Endodermal cell (in vitro differentiated cells): ENCODE measurements at regions not wholly inside any gene's neighbourhood (a gene's known extent, or its start where the extent isn't known, plus 50 kb on each side); places are given as distances from the start of the nearest gene placed in this dataset.

ENCODE experiments used
- DNase-seq: peaks from one replicate; pipeline ENCODE4 v3.0.0-alpha.2; 2017
- H3K27ac ChIP-seq: 2 replicates; pipeline ENCODE4 v1.5.1; 2013; ENCODE audit warnings: mild to moderate bottlenecking, low read depth, low read length, moderate library complexity
- H3K27me3 ChIP-seq: 2 replicates; pipeline ENCODE4 v1.6.1; 2013; ENCODE audit warnings: mild to moderate bottlenecking, low read length, moderate library complexity; ENCODE audit not compliant: insufficient read depth, control insufficient read depth, poor library complexity, severe bottlenecking
- H3K36me3 ChIP-seq: 2 replicates; pipeline ENCODE4 v1.7.0; 2013; ENCODE audit warnings: mild to moderate bottlenecking, low read length, moderate library complexity; ENCODE audit not compliant: control insufficient read depth, insufficient read depth
- H3K4me1 ChIP-seq: one replicate; pipeline ENCODE4 v1.7.0; 2013; ENCODE audit warnings: low read length; ENCODE audit not compliant: control insufficient read depth, insufficient read depth
- H3K4me3 ChIP-seq: 2 replicates; pipeline ENCODE4 v1.5.1; 2013; ENCODE audit warnings: mild to moderate bottlenecking, low read length, moderate library complexity
- H3K9ac ChIP-seq: 2 replicates; pipeline ENCODE4 v1.6.1; 2013; ENCODE audit warnings: mild to moderate bottlenecking, low read length, moderate library complexity; ENCODE audit not compliant: poor library complexity, severe bottlenecking; ENCODE audit errors: extremely low read depth
- H3K9me3 ChIP-seq: 2 replicates; pipeline ENCODE4 v1.6.1; 2013; ENCODE audit warnings: mild to moderate bottlenecking, low read length, moderate library complexity; ENCODE audit not compliant: control insufficient read depth
- H3K27ac Mint-ChIP-seq: 2 replicates; pipeline ENCODE4 v1.8.0; 2020; ENCODE audit warnings: mixed read lengths
- H3K27me3 Mint-ChIP-seq: 2 replicates; pipeline ENCODE4 v1.8.0; 2021; ENCODE audit warnings: mild to moderate bottlenecking, mixed read lengths; ENCODE audit not compliant: insufficient read depth
- H3K36me3 Mint-ChIP-seq: 2 replicates; pipeline ENCODE4 v1.8.0; 2020; ENCODE audit warnings: low read depth, mixed read lengths
- H3K4me1 Mint-ChIP-seq: 2 replicates; pipeline ENCODE4 v1.8.0; 2020; ENCODE audit warnings: mixed read lengths
- H3K4me3 Mint-ChIP-seq: 2 replicates; pipeline ENCODE4 v1.8.0; 2020; ENCODE audit warnings: mild to moderate bottlenecking, moderate library complexity, mixed read lengths
- H3K9me3 Mint-ChIP-seq: 2 replicates; pipeline ENCODE4 v1.8.0; 2020; ENCODE audit warnings: mild to moderate bottlenecking, mixed read lengths
- WGBS, 2 experiments: methylation state at CpG; one replicate each; pipeline versions ENCODE4 v1.1.5 to v1.1.7; 2013; ENCODE audit warnings: missing lambda C conversion rate in 2 of 2, mixed read lengths in 1 of 2; ENCODE audit not compliant: insufficient coverage in 1 of 2, insufficient read length in 1 of 2; 5-methylcytosine and 5-hydroxymethylcytosine counted together
- TF ChIP-seq, protein P1 (sequence below): fragments of 200-600 bp; sonication (generic); conservative IDR thresholded peaks from 2 replicates; pipeline ENCODE4 v1.5.0; 2021; ENCODE audit warnings: antibody characterized with exemption, mild to moderate bottlenecking

DNA sequence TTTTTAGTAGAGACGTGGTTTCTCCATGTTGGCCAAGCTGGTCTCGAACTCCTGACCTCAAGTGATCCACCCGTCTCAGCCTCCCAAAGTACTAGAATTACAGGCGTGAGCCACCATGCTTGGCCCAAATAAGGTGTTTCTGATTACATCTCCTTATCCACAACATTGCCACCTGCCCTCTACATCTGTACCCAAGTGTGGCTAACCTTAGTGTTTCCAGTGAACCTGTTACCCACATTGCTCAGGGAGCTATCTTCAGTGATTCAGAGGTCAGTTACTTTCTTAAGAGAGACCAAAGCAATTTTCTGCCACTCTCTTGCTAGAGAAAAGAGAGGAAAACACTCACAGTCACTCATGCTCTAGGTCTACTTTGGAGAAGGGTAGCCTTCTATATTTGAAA, 115.0 kb upstream of the SLC39A10 start:
- Mint-ChIP-seq H3K36me3 (no peaks in the 10 kb centered on the region), H3K9me3 (peaks cover 11% of the 10 kb centered on the region), H3K4me3 (no peak overlapping the region), H3K4me1 (peaks cover 5% of the 10 kb centered on the region), H3K27ac (no peak overlapping the region), H3K27me3 (peaks cover 12% of the 10 kb centered on the region)
- no peaks in the 10 kb centered on the region for H3K36me3 ChIP-seq
- peaks cover 14% of the 10 kb centered on the region for H3K9me3 ChIP-seq
- no peak overlapping the region for H3K27ac ChIP-seq
- no peak for DNase-seq
- peaks cover 22% of the 10 kb centered on the region for H3K27me3 ChIP-seq
- TF ChIP-seq, protein P1, sequence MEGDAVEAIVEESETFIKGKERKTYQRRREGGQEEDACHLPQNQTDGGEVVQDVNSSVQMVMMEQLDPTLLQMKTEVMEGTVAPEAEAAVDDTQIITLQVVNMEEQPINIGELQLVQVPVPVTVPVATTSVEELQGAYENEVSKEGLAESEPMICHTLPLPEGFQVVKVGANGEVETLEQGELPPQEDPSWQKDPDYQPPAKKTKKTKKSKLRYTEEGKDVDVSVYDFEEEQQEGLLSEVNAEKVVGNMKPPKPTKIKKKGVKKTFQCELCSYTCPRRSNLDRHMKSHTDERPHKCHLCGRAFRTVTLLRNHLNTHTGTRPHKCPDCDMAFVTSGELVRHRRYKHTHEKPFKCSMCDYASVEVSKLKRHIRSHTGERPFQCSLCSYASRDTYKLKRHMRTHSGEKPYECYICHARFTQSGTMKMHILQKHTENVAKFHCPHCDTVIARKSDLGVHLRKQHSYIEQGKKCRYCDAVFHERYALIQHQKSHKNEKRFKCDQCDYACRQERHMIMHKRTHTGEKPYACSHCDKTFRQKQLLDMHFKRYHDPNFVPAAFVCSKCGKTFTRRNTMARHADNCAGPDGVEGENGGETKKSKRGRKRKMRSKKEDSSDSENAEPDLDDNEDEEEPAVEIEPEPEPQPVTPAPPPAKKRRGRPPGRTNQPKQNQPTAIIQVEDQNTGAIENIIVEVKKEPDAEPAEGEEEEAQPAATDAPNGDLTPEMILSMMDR: no peak
- no peaks in the 10 kb centered on the region for H3K4me1 ChIP-seq
- no peak overlapping the region for H3K9ac ChIP-seq
- H3K4me3 ChIP-seq: no peak overlapping the region
- WGBS, 2 experiments: 65 to 69% methylated on average over 4 of the region's 4 CpGs

DNA sequence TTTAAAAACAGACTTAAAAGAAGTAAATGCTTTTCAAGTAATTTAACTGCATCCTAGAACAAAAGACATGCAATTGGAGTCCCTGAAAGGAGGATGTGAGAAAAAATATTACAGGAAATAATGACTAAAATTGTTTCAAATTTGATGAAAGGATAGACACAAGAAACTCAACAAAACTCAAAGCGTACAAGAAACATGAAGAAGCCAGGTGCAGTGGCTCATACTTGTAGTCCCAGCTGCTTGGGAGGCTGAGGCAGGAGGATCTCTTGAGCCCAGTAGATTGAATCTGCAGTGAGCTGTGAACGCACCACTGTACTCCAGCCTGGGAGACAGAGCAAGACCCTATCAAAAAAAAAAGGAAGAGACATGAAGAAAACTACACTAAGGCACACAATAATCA, 118.1 kb upstream of the SLC39A10 start:
- no peak for DNase-seq
- Histone ChIP-seq H3K9ac (no peak overlapping the region), H3K4me1 (no peaks in the 10 kb centered on the region), H3K27ac (no peak overlapping the region), H3K4me3 (no peak overlapping the region), H3K9me3 (no peaks in the 10 kb centered on the region), H3K36me3 (no peaks in the 10 kb centered on the region), H3K27me3 (peaks cover 53% of the 10 kb centered on the region)
- Mint-ChIP-seq H3K4me3 (no peak overlapping the region), H3K9me3 (no peaks in the 10 kb centered on the region), H3K27me3 (peaks cover 39% of the 10 kb centered on the region), H3K4me1 (no peaks in the 10 kb centered on the region), H3K27ac (no peak overlapping the region), H3K36me3 (no peaks in the 10 kb centered on the region)
- 83 to 94% methylated on average over 1 to 2 of the region's 2 CpGs for WGBS, 2 experiments
- TF ChIP-seq, protein P1: no peak

DNA sequence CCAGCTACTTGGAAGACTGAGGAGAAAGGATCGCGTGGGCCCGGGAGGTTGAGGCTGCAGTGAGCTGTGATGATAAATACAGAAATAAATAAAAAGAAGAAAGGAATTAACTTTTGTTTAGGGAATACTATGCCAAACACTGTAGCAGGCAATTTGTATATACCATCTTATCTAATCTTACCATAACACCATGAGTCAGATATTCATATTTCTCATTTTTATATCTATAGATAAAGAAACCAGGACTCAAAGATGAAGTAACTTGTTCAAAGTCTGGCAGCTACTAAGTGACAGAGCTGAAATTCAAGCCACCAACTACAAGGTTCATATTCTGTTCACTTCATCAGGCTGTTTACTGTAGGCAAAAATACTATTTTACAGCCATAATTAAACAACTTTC, 119.2 kb upstream of the SLC39A10 start:
- H3K36me3 Mint-ChIP-seq: no peaks in the 10 kb centered on the region
- Histone ChIP-seq H3K4me3 (no peak overlapping the region), H3K27me3 (peaks cover 62% of the 10 kb centered on the region), H3K4me1 (no peaks in the 10 kb centered on the region), H3K9me3 (no peaks in the 10 kb centered on the region), H3K27ac (no peak overlapping the region), H3K36me3 (no peaks in the 10 kb centered on the region), H3K9ac (no peak overlapping the region)
- H3K4me3 Mint-ChIP-seq: no peak overlapping the region
- H3K9me3 Mint-ChIP-seq: no peaks in the 10 kb centered on the region
- 96% methylated on average over 3 of the region's 3 CpGs; no CpG with 5 or more reads in 1 of the 2 experiments for WGBS, 2 experiments
- TF ChIP-seq, protein P1: no peak
- no peak for DNase-seq
- no peak overlapping the region for H3K27ac Mint-ChIP-seq
- H3K4me1 Mint-ChIP-seq: peaks cover 5% of the 10 kb centered on the region
- H3K27me3 Mint-ChIP-seq: peaks cover 46% of the 10 kb centered on the region
